GM19043 (cell line): ENCODE measurements at regions not wholly inside any gene's neighbourhood (a gene's known extent, or its start where the extent isn't known, plus 50 kb on each side); places are given as distances from the start of the nearest gene placed in this dataset.
"Not testable (repeated sequence)": the region's sequence is repeated elsewhere in the genome, so short reads cannot be mapped to it uniquely, and the experiment has no call there.

Experiments used
- ATAC-seq: cut with Tn5 transposase; IDR thresholded peaks from one replicate; pipeline ENCODE4 v1.9.1; 2021; ENCODE audit warnings: low read depth; ENCODE audit not compliant: unreplicated experiment

DNA sequence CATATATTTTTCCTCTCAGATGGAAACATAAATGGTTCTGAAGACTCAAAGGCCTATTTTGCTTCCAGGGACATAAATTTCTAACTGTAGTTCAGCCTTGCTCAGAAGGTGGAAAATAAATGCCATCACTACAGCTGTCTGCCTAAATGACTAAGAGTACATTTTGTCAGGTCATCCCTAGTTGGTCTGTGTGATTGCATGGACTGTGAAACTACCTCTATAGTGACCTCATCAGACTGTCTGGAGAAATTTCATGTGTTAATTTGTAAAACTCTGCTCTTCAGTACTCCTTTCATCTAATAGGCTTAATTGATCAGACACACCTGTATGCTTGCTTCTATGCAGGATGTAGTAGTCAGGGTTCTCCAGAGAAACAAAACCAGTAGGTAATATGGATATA, 886.9 kb downstream of the AMY1C start:
- peak; percentile 75 for ATAC-seq

DNA sequence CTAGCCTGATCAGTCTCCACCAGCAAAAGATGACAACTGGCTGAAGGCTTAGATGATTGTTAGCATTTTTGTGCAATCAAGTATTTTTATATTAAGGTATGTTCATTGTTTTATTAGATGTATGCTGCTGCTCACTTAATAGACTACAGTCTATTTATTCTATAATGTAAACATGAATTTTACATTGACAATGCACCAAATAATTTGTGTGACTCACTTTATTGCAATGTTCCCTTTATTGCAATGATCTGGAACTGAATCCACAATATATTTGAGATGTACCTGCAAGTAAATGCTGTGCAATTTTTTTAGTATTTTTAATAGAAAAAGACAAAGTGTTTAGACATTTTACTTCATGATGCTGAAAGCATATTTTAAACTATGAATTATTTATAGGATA, 896.5 kb downstream of the AMY1C start:
- no peak for ATAC-seq

DNA sequence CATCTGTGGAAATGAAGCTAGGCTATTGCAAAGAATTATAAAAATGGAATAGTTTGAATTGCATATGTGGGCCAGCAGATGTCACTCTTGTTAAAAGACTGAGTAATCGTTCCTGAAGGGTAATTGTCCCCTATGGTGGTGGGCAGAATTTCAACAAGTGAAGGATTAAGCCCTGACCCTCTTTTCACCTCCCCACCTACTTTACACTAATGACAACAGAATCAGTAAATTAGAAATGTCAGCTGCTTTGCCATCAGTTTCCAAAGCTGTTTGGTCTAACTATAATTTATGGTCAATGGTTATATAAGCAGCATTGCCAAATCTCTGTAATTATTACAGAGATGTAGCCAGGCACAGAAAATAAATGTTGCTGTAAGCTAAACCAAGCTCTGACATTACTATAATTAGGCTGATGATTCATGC, 898.6 kb downstream of the AMY1C start:
- ATAC-seq, result no peak

DNA sequence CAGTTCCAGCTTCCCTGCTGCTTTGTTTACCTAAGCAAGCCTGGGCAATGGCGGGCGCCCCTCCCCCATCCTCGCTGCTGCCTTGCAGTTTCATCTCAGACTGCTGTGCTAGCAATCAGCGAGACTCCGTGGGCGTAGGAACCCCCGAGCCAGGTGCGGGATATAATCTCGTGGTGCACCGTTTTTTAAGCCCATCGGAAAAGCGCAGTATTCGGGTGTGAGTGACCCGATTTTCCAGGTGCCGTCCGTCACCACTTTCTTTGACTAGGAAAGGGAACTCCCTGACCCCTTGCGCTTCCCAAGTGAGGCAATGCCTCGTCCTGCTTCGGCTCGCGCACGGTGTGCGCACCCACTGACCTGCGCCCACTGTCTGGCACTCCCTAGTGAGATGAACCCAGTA, 914.7 kb downstream of the AMY1C start:
- not testable (repeated sequence) for ATAC-seq

DNA sequence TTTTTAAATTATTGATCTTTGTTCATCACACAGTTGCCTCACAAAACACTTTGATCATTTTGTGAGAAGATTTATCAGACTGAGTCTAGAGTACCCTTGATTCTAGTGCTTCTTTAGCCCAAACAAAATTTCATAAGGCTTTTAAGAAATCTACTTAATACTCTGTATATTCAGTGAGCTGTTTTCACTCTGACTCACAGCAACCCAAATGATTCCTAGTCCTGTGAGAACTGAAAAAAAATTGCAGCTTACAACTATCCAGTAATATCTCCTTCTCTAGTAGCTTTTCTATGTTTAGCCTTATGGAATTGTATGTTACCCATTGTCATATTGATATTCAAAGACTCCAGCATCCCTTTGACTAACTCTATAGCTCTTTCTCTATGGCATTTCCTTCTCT, 915.6 kb downstream of the AMY1C start:
- no peak for ATAC-seq

DNA sequence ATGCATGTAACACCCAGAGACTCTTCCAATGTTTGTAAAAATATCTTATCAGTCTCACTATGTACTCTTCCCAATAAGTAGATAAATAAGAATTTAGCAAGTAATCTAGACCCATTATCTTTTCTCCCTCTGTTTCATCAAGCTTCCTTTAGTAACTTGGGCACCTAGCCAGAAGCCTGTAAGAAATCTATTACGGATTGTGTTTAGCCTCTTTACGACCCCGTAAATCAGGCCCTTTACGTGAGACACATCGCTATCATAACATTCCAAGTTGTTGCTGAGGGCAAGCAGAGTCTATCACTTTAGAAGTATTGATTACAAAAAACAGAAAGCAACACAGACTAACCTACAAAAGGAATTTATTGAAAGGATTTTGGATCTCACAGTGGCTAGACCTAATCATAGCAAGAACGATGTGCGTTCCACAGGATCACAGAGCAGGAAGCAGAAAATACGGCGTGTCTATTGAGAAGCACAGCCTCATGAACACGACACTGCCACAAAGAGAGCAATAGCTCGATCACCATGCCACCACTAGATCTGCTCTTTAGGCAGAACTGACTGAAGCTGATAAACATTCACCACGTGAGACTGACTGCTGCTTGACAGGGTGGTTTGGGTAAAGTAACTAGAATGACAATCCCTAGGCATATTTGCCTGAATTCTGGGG, 922.1 kb downstream of the AMY1C start:
- ATAC-seq, result no peak

DNA sequence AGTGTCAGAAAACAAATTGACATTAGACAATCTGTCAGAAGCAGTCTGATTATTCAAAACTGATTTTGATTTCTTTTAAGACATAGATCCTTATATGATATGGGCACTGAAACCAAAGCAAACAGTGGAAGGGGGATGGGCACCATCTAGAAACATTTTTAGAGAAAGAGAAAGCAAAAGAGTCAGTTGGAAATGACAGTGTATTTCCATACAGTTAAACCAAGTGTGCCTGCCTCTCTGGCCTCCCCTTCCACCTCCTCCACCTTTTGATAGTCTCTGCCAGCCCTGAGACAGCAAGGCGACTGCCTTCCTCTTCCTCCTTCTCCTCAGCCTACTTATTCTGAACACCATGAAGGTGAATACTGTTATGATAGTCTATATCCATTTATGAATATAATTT, 949.7 kb downstream of the AMY1C start:
- ATAC-seq, result no peak

DNA sequence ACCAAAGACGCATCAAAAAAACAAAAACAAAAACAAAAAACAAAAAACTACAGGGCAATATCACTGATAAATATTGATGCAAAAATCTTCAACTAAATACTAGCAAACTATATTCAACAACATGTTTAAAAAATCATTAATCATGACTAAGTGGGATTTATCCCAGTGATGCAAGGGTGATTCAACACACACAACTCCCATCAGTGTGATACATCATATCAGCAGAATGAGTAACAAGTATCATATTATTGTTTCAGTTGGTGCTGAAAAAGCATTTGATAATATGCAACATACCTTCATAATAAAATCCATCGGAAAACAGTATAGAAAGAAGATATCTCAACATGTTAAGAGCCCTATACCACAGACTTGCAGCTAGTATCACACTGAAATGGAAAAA, 953.0 kb downstream of the AMY1C start:
- ATAC-seq, result no peak

DNA sequence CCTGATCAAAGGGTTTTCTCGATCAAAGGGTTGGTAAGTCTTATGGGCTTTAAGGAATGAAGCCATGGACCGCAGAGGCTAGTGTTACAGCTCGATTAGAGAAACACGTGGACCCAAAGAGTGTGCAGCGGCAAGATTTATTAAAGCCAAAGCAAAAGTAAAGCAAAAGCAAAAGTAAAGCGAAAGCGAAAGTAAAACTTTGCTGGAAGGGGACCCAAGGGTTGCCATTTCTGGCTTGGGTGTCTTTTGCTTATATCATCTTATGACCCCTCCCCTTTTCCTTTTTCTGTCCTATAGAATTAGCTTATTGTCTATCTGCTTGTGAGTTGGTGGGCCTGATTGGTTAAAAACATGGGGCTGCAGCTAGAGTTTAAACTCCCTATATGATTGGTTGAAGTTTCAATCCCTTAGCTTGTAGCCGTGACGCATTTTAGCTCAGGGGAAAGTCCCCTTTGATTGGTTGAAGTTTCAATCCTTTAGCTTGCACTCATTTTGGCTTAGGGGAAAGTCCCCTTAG, 957.0 kb downstream of the AMY1C start:
- no peak for ATAC-seq

DNA sequence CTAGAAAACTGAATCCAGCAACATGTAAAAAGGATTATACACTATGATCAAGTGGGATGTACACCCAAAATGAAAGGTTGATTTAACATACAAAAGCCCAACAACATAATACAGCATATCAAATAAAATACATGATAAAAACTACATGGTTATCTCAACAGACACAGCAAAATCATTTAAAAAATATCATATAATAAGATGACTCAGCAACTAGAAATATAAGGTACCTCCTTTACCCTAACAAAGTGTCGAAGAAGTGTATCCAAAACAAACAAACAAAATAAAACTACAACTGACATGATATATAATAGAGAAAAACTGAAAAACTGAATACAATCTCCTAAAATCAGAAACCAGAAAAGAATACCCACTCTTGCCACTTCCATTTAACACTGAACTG, 969.1 kb downstream of the AMY1C start:
- ATAC-seq, result no peak

DNA sequence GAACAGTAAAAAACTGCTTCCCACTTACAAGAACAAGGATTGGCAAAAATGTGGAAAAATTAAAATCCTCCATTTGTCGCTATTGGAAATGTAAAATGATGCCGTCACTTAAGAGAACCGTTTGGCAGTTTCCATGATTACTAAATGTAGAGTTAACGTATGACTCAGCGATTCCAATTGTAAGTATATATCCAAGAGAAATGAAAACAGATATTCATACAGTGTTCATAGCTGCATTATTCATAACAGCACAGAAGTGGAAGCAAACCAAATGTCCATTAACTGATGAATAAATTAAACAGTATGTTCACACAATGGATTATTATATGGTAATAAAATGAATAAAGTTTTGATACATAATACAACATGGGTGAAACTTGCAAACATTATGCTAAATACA, 971.0 kb downstream of the AMY1C start:
- no peak for ATAC-seq

DNA sequence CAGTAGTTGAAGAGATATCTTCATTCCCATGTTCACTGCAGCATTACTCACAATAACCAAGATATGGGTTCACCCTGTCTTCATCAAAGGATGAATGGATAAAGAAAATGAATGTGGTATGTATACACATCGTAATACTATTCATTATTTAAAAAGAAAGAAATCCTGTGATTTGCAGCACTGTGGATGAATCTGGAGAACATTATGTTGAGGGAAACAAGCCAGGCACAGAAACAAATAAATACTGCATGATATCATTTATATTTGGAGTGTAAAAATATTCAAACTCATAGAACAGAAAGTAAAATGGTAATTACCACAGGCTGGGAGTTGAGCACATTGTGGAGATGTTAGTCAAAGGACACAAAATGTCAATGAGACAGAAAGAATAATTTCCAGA, 977.2 kb downstream of the AMY1C start:
- no peak for ATAC-seq

DNA sequence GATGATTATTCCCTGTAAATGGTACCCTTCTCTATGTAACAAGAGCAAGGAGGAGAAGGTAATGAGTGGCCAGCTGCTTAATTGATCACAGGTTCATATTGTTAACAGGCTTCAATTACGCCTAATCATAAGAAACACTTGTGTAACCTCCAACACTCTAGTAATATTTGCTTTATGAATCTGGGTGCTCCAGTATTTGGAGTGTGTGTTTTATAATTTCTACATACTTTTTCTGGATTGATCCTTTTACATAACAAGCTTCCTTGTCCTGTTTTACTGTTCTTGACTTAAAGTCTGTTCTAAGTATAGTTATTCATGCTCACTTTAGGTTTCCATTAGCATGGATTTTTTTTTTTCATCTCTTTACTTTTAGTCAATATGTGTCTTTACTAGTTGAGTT, 984.2 kb downstream of the AMY1C start:
- no peak for ATAC-seq

DNA sequence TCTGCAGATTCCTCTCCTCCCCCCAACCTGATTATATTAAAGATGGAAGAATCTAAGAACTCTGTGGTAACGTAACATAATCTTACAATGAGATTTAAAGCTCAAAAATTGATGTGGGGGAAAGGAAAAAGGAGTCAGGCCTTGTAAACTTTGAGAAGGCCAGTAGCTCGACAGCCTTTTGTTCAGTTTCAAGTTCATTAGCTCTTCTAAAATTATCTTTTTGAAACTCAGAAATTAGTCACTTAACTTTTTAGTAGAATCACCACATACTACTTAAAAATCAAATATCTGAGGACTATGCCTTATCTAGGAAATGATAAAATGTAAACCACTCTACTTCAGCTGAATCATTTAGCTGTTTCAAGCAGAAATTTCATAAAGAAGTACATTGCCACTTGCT, 996.2 kb downstream of the AMY1C start:
- no peak for ATAC-seq

DNA sequence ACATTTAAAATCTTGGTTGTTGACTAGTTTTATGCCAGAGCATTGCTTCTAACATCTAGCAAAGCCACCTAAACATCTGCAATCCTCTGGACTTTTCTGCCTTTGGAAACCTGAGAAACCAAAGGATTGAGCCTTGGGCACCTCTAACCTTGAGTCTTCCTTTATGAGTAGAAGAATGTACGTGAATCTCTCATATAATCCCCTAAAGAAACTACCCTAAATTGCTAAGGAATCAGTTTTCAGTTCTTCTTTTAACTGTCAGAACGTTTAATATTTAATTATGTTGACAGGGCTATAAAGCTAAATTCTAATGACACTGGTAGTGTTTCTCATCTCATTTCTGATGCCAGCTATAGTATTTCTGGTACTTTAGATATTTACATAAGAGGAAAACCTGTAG, 997.3 kb downstream of the AMY1C start:
- peak; percentile 53 for ATAC-seq

DNA sequence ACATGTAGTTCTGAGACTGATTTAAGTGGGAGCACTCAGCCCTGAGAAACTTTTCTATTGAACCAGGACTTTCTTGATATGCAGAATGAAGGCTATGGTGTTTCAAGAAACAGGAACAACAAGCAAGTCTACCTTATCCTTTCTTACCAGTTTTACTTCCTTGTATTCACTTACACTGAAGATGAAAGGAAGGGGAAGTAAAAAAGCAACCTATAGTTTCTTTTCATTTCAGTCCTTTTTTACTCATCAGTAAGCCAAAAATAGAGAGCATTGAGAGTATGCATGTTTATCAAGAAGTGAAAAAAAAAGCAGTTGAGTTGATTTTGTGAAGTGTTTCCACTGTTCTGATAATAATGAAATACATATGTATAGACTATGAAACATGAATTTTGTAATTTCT, 1010.3 kb downstream of the AMY1C start:
- ATAC-seq, result peak; percentile 89

DNA sequence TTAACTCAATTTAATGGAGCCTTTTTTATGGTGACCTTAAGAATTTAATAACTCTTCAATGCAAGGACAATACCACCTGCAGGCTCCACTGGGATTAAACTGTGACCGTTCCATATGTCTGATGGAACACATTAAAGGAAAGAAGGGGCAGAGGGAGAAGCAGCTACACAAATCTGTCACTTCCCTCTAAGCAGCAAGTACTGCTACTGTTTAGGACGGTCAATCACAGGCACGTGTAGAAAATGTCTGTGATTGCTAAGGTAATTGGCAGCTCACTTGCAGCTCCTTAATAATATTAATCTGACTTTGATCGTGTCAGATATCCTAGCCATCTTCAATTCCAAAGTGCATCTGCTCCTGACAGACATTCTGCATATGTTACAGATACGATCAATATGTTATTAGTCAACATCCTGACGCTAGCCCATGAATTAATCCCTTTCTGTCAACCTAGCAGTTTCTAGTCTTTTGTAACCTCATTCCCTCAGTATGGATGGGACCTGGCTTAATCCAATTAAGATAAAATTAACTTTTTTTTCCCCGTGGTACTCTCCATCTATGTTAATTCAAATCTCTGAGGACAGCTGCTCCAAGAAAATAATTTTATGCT, 1012.4 kb downstream of the AMY1C start:
- ATAC-seq, result no peak

DNA sequence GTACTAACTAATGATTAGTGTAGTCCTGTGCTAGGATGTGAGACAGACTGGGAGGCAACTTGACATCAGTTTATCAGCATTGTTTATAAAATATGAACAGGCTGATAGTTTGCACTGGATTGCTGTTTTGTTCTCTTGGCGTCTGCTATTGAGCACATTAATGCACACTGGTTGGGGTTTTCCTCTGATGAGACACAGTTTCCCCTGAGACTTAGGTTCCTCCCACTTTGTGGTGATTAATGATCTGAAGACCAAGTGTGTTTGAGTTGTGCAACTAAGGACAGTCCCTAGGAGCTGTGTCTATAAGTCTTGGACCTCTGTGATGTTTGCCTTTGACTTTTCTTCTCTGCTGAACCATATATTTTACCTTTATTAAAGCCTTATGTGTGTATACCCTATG, 1015.4 kb downstream of the AMY1C start:
- peak; percentile 45 for ATAC-seq

DNA sequence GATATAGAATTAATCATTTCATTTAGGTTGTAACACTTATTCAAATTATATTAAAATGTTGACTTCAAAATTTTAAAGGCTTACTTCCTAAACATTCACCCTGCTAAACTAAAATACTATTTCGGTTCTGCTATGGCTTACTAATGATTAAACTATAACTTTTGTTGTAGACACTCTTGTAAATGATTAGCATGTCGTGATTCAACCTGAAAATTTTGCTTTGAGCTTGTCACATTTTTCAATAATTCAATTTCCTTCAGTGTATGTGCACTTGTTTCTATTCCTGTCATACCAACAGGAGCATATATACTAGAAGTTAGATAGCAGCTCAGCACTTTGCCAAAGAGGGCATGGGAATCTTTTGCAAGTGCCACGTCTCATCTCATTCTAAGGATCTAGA, 1018.8 kb downstream of the AMY1C start:
- peak; percentile 57 for ATAC-seq

DNA sequence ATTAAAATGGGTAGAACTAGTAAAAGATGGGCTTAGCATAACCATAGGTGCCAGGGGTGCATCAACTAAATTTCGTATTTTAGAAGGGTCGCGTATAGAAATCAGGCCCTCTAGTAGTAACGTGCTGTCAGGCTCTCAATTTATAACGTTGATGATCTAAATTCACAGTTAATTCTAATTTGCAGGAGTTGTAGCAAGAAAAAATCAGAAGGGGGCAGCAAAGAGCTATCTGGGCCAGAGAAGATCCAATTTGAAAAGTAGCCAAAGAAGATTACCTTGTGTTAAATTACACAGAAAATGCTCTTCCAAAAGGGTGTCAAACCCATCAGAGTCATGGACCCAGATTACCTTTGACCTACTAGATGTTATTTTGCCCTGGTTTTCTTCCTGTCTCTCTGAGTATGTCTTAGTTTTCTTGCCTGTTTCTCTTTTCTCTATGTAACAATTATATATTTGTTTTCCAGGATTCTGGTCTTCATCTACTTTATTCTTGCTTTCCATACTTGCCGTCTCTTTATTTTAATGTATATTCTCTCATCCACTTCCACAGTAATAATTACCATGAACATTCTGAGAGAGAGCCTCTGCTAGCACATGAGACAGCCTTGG, 1030.9 kb downstream of the AMY1C start:
- ATAC-seq, result peak; percentile 67

DNA sequence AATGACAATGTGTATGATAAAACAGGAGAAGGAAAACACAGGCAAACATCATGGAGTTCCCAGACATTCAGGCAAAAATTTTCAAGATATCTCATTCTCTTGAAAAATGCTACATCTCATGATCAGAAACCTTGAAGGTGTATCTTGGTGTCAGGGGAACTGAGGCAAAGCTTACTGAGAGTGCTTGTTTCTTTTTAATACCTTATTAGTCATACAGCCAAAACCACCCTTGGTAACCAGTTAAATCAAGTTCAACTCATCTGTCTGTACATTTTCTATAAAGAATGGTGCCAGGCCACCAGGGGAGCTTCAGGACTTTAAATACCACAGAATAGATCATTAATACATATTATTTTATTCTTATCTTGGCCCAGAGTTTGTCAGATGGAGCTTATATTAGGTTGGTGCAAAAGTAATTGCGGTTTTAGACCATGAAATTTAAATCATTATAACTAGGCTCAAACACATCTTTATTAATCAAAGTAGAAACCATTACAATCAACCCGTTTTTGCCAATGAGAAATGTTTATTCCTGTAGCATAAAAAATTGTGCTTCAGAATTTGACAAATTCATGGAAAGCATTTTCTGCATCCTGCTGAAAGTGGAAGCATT, 1036.0 kb downstream of the AMY1C start:
- no peak for ATAC-seq
